HL-60 (cell line): ENCODE measurements at regions not wholly inside any gene's neighbourhood (a gene's known extent, or its start where the extent isn't known, plus 50 kb on each side); places are given as distances from the start of the nearest gene placed in this dataset.

Experiments
- POLR2AphosphoS5 ChIP-seq: IDR thresholded peaks from 2 replicates; pipeline ENCODE4 v1.6.1; 2012; ENCODE audit warnings: low read depth
- REST ChIP-seq: IDR thresholded peaks from 2 replicates; pipeline ENCODE4 v1.6.1; 2012; ENCODE audit warnings: low read depth; ENCODE audit not compliant: insufficient replicate concordance
- SPI1 ChIP-seq: IDR thresholded peaks from 2 replicates; pipeline ENCODE4 v1.6.1; 2012; ENCODE audit warnings: low read depth, mild to moderate bottlenecking, borderline replicate concordance
- TF ChIP-seq, protein P1 (sequence below): IDR thresholded peaks from one replicate; pipeline ENCODE4 v1.5.1; 2011; ENCODE audit warnings: low read length, control low read depth, inconsistent platforms; ENCODE audit not compliant: insufficient read depth

GRCh38 chr14:25358330-25358729 is 308.4 kb upstream of the STXBP6 start:
- no peak for TF ChIP-seq SPI1
- TF ChIP-seq POLR2AphosphoS5 = no peak
- TF ChIP-seq REST = no peak
- TF ChIP-seq, protein P1, sequence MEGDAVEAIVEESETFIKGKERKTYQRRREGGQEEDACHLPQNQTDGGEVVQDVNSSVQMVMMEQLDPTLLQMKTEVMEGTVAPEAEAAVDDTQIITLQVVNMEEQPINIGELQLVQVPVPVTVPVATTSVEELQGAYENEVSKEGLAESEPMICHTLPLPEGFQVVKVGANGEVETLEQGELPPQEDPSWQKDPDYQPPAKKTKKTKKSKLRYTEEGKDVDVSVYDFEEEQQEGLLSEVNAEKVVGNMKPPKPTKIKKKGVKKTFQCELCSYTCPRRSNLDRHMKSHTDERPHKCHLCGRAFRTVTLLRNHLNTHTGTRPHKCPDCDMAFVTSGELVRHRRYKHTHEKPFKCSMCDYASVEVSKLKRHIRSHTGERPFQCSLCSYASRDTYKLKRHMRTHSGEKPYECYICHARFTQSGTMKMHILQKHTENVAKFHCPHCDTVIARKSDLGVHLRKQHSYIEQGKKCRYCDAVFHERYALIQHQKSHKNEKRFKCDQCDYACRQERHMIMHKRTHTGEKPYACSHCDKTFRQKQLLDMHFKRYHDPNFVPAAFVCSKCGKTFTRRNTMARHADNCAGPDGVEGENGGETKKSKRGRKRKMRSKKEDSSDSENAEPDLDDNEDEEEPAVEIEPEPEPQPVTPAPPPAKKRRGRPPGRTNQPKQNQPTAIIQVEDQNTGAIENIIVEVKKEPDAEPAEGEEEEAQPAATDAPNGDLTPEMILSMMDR = no peak
